Neural cell (in vitro differentiated cells): ENCODE measurements at regions not wholly inside any gene's neighbourhood (a gene's known extent, or its start where the extent isn't known, plus 50 kb on each side); places are given as distances from the start of the nearest gene placed in this dataset.

Experiments used
- EP300 ChIP-seq: fragments of 450-650 bp; conservative IDR thresholded peaks from 2 replicates; pipeline ENCODE4 v1.6.1; 2014; ENCODE audit warnings: antibody characterized with exemption, mild to moderate bottlenecking, moderate library complexity; ENCODE audit not compliant: poor library complexity, severe bottlenecking
- EZH2 ChIP-seq: fragments of 200-600, 300-800 bp; shearing (Covaris generic), sonication (generic); IDR thresholded peaks from 2 replicates; pipeline ENCODE4 v1.6.1; 2014; ENCODE audit warnings: antibody characterized with exemption, low read length, borderline replicate concordance, mild to moderate bottlenecking; ENCODE audit not compliant: insufficient read depth, poor library complexity, severe bottlenecking
- MXI1 ChIP-seq: fragments of 450-650 bp; conservative IDR thresholded peaks from 2 replicates; pipeline ENCODE4 v1.6.1; 2014; ENCODE audit warnings: antibody characterized with exemption, mild to moderate bottlenecking; ENCODE audit not compliant: poor library complexity, severe bottlenecking
- POLR2AphosphoS5 ChIP-seq: IDR thresholded peaks from 2 replicates; pipeline ENCODE4 v1.6.1; 2012
- RAD21 ChIP-seq: fragments of 450-650 bp; conservative IDR thresholded peaks from 2 replicates; pipeline ENCODE4 v1.6.1; 2014; ENCODE audit warnings: antibody characterized with exemption, mild to moderate bottlenecking, moderate library complexity
- TAF1 ChIP-seq: IDR thresholded peaks from 2 replicates; pipeline ENCODE4 v1.6.1; 2012; ENCODE audit warnings: low read depth
- TF ChIP-seq, protein P1 (sequence below): fragments of 450-650 bp; IDR thresholded peaks from 2 replicates; pipeline ENCODE4 v1.5.1; 2014; ENCODE audit warnings: antibody characterized with exemption, mild to moderate bottlenecking, moderate library complexity; ENCODE audit not compliant: poor library complexity, severe bottlenecking
- TF ChIP-seq, protein P2 (sequence below): IDR thresholded peaks from 2 replicates; pipeline ENCODE4 v1.6.1; 2012; ENCODE audit warnings: borderline replicate concordance

DNA sequence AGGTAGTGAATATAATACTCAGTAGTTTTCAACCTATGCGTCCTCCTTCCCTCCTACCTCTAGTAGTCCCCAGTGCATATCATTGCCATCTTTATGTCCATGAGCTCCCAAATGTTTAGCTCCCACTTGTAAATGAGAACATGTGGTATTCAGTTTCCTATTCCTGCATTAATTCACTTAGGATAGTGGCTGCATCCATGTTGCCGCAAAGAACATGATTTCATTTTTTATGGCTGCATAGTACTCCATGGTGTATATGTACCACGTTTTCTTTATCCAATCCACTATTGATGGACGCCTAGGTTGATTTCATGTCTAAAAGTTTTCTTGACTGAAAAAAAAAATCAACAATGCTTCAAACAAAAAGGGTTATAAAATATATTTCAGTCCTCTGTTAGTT is 303.4 kb upstream of the SGCG start:
- TF ChIP-seq, protein P1, sequence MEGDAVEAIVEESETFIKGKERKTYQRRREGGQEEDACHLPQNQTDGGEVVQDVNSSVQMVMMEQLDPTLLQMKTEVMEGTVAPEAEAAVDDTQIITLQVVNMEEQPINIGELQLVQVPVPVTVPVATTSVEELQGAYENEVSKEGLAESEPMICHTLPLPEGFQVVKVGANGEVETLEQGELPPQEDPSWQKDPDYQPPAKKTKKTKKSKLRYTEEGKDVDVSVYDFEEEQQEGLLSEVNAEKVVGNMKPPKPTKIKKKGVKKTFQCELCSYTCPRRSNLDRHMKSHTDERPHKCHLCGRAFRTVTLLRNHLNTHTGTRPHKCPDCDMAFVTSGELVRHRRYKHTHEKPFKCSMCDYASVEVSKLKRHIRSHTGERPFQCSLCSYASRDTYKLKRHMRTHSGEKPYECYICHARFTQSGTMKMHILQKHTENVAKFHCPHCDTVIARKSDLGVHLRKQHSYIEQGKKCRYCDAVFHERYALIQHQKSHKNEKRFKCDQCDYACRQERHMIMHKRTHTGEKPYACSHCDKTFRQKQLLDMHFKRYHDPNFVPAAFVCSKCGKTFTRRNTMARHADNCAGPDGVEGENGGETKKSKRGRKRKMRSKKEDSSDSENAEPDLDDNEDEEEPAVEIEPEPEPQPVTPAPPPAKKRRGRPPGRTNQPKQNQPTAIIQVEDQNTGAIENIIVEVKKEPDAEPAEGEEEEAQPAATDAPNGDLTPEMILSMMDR = no peak
- TF ChIP-seq POLR2AphosphoS5 = no peak
- no peak for TF ChIP-seq EZH2
- TF ChIP-seq MXI1 = no peak
- TF ChIP-seq, protein P2, sequence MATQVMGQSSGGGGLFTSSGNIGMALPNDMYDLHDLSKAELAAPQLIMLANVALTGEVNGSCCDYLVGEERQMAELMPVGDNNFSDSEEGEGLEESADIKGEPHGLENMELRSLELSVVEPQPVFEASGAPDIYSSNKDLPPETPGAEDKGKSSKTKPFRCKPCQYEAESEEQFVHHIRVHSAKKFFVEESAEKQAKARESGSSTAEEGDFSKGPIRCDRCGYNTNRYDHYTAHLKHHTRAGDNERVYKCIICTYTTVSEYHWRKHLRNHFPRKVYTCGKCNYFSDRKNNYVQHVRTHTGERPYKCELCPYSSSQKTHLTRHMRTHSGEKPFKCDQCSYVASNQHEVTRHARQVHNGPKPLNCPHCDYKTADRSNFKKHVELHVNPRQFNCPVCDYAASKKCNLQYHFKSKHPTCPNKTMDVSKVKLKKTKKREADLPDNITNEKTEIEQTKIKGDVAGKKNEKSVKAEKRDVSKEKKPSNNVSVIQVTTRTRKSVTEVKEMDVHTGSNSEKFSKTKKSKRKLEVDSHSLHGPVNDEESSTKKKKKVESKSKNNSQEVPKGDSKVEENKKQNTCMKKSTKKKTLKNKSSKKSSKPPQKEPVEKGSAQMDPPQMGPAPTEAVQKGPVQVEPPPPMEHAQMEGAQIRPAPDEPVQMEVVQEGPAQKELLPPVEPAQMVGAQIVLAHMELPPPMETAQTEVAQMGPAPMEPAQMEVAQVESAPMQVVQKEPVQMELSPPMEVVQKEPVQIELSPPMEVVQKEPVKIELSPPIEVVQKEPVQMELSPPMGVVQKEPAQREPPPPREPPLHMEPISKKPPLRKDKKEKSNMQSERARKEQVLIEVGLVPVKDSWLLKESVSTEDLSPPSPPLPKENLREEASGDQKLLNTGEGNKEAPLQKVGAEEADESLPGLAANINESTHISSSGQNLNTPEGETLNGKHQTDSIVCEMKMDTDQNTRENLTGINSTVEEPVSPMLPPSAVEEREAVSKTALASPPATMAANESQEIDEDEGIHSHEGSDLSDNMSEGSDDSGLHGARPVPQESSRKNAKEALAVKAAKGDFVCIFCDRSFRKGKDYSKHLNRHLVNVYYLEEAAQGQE = no peak
- TF ChIP-seq TAF1 = no peak
- no peak for TF ChIP-seq RAD21
- TF ChIP-seq EP300 = no peak
